ENCODE measurements at regions not wholly inside any gene's neighbourhood (a gene's known extent, or its start where the extent isn't known, plus 50 kb on each side); places are given as distances from the start of the nearest gene placed in this dataset.

- no peak for TF ChIP-seq CREB1 (IDR thresholded peaks at IDR 0.05; ENCODE audit: low read depth)
- no peak for TF ChIP-seq TEAD4 (IDR thresholded peaks at IDR 0.05)
- TF ChIP-seq NFIC (IDR thresholded peaks at IDR 0.05), result no peak
- TF ChIP-seq REST (IDR thresholded peaks at IDR 0.05; ENCODE audit: low read depth), result no peak
- no peak for TF ChIP-seq CEBPB (IDR thresholded peaks at IDR 0.05)
- no peak for TF ChIP-seq TAF1 (IDR thresholded peaks at IDR 0.05; ENCODE audit: low read depth)
- no peak for TF ChIP-seq ZBTB7A (IDR thresholded peaks at IDR 0.05; ENCODE audit: low read depth)
- no peak for TF ChIP-seq RAD21 (IDR thresholded peaks at IDR 0.05; ENCODE audit: low read depth)
- TF ChIP-seq EP300 (IDR thresholded peaks at IDR 0.05; ENCODE audit: borderline replicate concordance), result no peak
- TF ChIP-seq EGR1 (IDR thresholded peaks at IDR 0.05), result no peak
- TF ChIP-seq TCF12 (IDR thresholded peaks at IDR 0.05; ENCODE audit: low read depth), result no peak
- no peak for TF ChIP-seq USF1 (IDR thresholded peaks at IDR 0.05)
- TF ChIP-seq, protein P1, sequence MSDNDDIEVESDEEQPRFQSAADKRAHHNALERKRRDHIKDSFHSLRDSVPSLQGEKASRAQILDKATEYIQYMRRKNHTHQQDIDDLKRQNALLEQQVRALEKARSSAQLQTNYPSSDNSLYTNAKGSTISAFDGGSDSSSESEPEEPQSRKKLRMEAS (IDR thresholded peaks at IDR 0.05), result no peak
- no peak for TF ChIP-seq YY1 (IDR thresholded peaks at IDR 0.05; ENCODE audit: low read depth)
- no peak for TF ChIP-seq FOXM1 (IDR thresholded peaks at IDR 0.05; ENCODE audit: borderline replicate concordance, low read depth)
These were observed 1136.3 kb upstream of the CDH9 start for GRCh38 chr5:28174691-28175090.

DNA sequence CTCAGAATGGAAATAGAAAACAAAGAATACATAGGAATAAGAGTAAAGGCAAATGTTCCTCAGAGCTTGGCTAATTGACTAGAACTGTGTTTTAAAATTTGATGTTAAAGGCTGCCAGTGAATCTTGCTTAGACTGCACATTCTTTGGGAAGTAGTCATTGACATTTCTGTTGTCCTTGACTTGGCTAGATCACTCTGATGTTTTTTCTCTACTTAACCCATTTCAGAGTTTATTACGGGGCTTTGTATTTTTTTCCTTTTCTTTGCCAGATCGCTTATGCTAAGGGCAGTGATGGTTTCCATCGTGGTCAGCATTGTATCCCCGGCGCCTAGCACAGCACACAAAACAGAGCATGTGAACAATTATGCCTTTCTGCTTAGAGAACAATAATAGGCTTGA, 1126.7 kb upstream of the CDH9 start:
- TF ChIP-seq NFIC (IDR thresholded peaks at IDR 0.05), result no peak
- TF ChIP-seq TAF1 (IDR thresholded peaks at IDR 0.05; ENCODE audit: low read depth), result no peak
- TF ChIP-seq TCF12 (IDR thresholded peaks at IDR 0.05; ENCODE audit: low read depth), result no peak
- no peak for TF ChIP-seq CREB1 (IDR thresholded peaks at IDR 0.05; ENCODE audit: low read depth)
- TF ChIP-seq RAD21 (IDR thresholded peaks at IDR 0.05; ENCODE audit: low read depth), result no peak
- no peak for TF ChIP-seq REST (IDR thresholded peaks at IDR 0.05; ENCODE audit: low read depth)
- no peak for TF ChIP-seq EGR1 (IDR thresholded peaks at IDR 0.05)
- no peak for TF ChIP-seq FOXM1 (IDR thresholded peaks at IDR 0.05; ENCODE audit: borderline replicate concordance, low read depth)
- TF ChIP-seq TEAD4 (IDR thresholded peaks at IDR 0.05), result no peak
- TF ChIP-seq, protein P1 (IDR thresholded peaks at IDR 0.05), result no peak
- TF ChIP-seq CEBPB (IDR thresholded peaks at IDR 0.05), result no peak
- TF ChIP-seq YY1 (IDR thresholded peaks at IDR 0.05; ENCODE audit: low read depth), result no peak
- TF ChIP-seq EP300 (IDR thresholded peaks at IDR 0.05; ENCODE audit: borderline replicate concordance), result no peak
- TF ChIP-seq USF1 (IDR thresholded peaks at IDR 0.05), result no peak
- no peak for TF ChIP-seq ZBTB7A (IDR thresholded peaks at IDR 0.05; ENCODE audit: low read depth)

GRCh38 chr5:28164568-28164967, 1126.2 kb upstream of the CDH9 start:
- TF ChIP-seq NFIC (IDR thresholded peaks at IDR 0.05) (no peak), RAD21 (IDR thresholded peaks at IDR 0.05; ENCODE audit: low read depth) (no peak), TCF12 (IDR thresholded peaks at IDR 0.05; ENCODE audit: low read depth) (no peak), EP300 (IDR thresholded peaks at IDR 0.05; ENCODE audit: borderline replicate concordance) (no peak)

- TF ChIP-seq TEAD4 (IDR thresholded peaks at IDR 0.05) (no peak), ZBTB7A (IDR thresholded peaks at IDR 0.05; ENCODE audit: low read depth) (no peak), YY1 (IDR thresholded peaks at IDR 0.05; ENCODE audit: low read depth) (no peak), FOXM1 (IDR thresholded peaks at IDR 0.05; ENCODE audit: borderline replicate concordance, low read depth) (no peak)
These were observed 1118.6 kb upstream of the CDH9 start for GRCh38 chr5:28156981-28157380.

DNA sequence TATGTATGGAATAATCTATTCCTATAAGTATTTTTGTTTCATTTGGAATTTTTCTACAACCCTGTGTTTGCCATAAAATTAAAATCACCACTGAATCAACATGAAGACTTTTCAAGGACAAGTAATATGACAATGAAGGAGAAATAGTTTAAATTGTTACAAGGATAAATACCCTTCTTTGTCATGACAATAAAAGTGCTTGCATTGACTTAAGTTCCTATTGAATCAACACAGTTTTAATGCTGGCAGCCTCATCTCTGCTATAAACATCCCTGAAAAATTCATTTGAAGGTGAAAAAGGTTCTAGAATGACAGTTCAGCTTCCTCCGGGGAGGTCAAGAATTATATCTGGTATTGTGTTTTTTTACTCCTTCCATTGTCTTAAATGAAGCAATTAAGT, 1105.1 kb upstream of the CDH9 start:
- no peak for TF ChIP-seq NFIC (IDR thresholded peaks at IDR 0.05)
- TF ChIP-seq CEBPB (IDR thresholded peaks at IDR 0.05), result no peak
- no peak for TF ChIP-seq TEAD4 (IDR thresholded peaks at IDR 0.05)
- TF ChIP-seq CREB1 (IDR thresholded peaks at IDR 0.05; ENCODE audit: low read depth), result no peak
- no peak for TF ChIP-seq TAF1 (IDR thresholded peaks at IDR 0.05; ENCODE audit: low read depth)
- no peak for TF ChIP-seq FOXM1 (IDR thresholded peaks at IDR 0.05; ENCODE audit: borderline replicate concordance, low read depth)
- no peak for TF ChIP-seq EP300 (IDR thresholded peaks at IDR 0.05; ENCODE audit: borderline replicate concordance)
- no peak for TF ChIP-seq USF1 (IDR thresholded peaks at IDR 0.05)
- TF ChIP-seq, protein P1 (IDR thresholded peaks at IDR 0.05), result no peak

- no peak for TF ChIP-seq CEBPB (IDR thresholded peaks at IDR 0.05)
- no peak for TF ChIP-seq EP300 (IDR thresholded peaks at IDR 0.05; ENCODE audit: borderline replicate concordance)
- no peak for TF ChIP-seq YY1 (IDR thresholded peaks at IDR 0.05; ENCODE audit: low read depth)
- TF ChIP-seq TAF1 (IDR thresholded peaks at IDR 0.05; ENCODE audit: low read depth), result no peak
- no peak for TF ChIP-seq CREB1 (IDR thresholded peaks at IDR 0.05; ENCODE audit: low read depth)
- no peak for TF ChIP-seq NFIC (IDR thresholded peaks at IDR 0.05)
- TF ChIP-seq USF1 (IDR thresholded peaks at IDR 0.05), result no peak
- no peak for TF ChIP-seq EGR1 (IDR thresholded peaks at IDR 0.05)
- no peak for TF ChIP-seq REST (IDR thresholded peaks at IDR 0.05; ENCODE audit: low read depth)
- TF ChIP-seq RAD21 (IDR thresholded peaks at IDR 0.05; ENCODE audit: low read depth), result no peak
These were observed 1093.8 kb upstream of the CDH9 start for GRCh38 chr5:28132151-28132550.

Measured in Ishikawa (cell line).